Gastroesophageal sphincter (tissue), 4 donors: ENCODE measurements at regions not wholly inside any gene's neighbourhood (a gene's known extent, or its start where the extent isn't known, plus 50 kb on each side); places are given as distances from the start of the nearest gene placed in this dataset.
"Not testable (repeated sequence)": the region's sequence is repeated elsewhere in the genome, so short reads cannot be mapped to it uniquely, and the experiment has no call there.

Source experiments
- ATAC-seq: fragments of 150-250 bp; one replicate; pipeline ENCODE4 v1.9.1; 2016; ENCODE audit warnings: mild to moderate bottlenecking, moderate library complexity
- H3K27ac ChIP-seq, 4 donors: fragments of 200-600 bp; sonication (generic) in 3 of 4; 1 replicate in 3 of 4; 2 replicates in 1 of 4; pipeline ENCODE4 v1.5.1; 2016 to 2019
- H3K27me3 ChIP-seq: fragments of 200-600 bp; sonication (generic); one replicate; pipeline ENCODE4 v1.5.1; 2019
- H3K36me3 ChIP-seq, 2 donors: fragments of 200-600 bp; sonication (generic); one replicate each; pipeline ENCODE4 v1.5.1; 2019; ENCODE audit warnings: control low read depth in 1 of 2
- H3K4me1 ChIP-seq, 3 donors: fragments of 200-600 bp; sonication (generic); 1 replicate in 2 of 3; 2 replicates in 1 of 3; pipeline ENCODE4 v1.5.1; 2016 to 2019; ENCODE audit warnings: control low read depth in 2 of 3
- H3K4me3 ChIP-seq, 2 donors: fragments of 200-600 bp; sonication (generic); one replicate each; pipeline ENCODE4 v1.5.1; 2019; ENCODE audit warnings: mild to moderate bottlenecking in 1 of 2, moderate library complexity in 1 of 2
- H3K9me3 ChIP-seq, 3 donors: fragments of 200-600 bp; sonication (generic); one replicate each; pipeline ENCODE4 v1.5.1; 2017 to 2019; ENCODE audit warnings: control low read depth in 2 of 3
- CTCF ChIP-seq, 4 experiments: fragments of 200-600 bp in 2 of 4; fragments of 450-650 bp in 2 of 4; sonication (generic) in 1 of 4; IDR thresholded peaks; one replicate each; pipeline ENCODE4 v1.5.1; 2017 to 2019; ENCODE audit warnings: antibody characterized with exemption in 4 of 4, mild to moderate bottlenecking in 2 of 4, moderate library complexity in 2 of 4
- EP300 ChIP-seq: sonication (generic); formaldehyde crosslinking; IDR thresholded peaks from one replicate; pipeline ENCODE4 v1.6.1; 2017; ENCODE audit warnings: antibody characterized with exemption, mild to moderate bottlenecking
- POLR2A ChIP-seq, 2 donors: fragments of 450-650 bp; IDR thresholded peaks; one replicate each; pipeline ENCODE4 v1.6.1; 2017; ENCODE audit warnings: antibody characterized with exemption in 2 of 2, mild to moderate bottlenecking in 2 of 2, moderate library complexity in 1 of 2
- POLR2AphosphoS5 ChIP-seq: sonication (generic); formaldehyde crosslinking; IDR thresholded peaks from one replicate; pipeline ENCODE4 v1.6.1; 2017; ENCODE audit warnings: antibody characterized with exemption
- WGBS, 2 donors: methylation state at CpG; one replicate each; pipeline ENCODE4 v1.1.5; 2018; ENCODE audit warnings: low coverage in 1 of 2; 5-methylcytosine and 5-hydroxymethylcytosine counted together

GRCh38 chrX:80508083-80508482 lies 87.8 kb downstream of the TENT5D start:
- not testable (repeated sequence) for H3K9me3 ChIP-seq, H3K36me3 ChIP-seq, H3K27me3 ChIP-seq, H3K4me1 ChIP-seq, ATAC-seq, H3K27ac ChIP-seq, H3K4me3 ChIP-seq
- WGBS, 2 donors, result 73 to 100% methylated on average over 1 to 3 of the region's 3 CpGs

- Histone ChIP-seq H3K9me3 (no peaks in the 10 kb centered on the region), H3K36me3 (no peaks in the 10 kb centered on the region), H3K4me1 (no peaks in the 10 kb centered on the region), H3K27ac (no peak overlapping the region), H3K27me3 (no peaks in the 10 kb centered on the region), H3K4me3 (no peak overlapping the region)
- no peak for TF ChIP-seq EP300
- ATAC-seq, result no peak
- WGBS, 2 donors, result 29 to 59% methylated on average over 5 of the region's 7 CpGs
These were observed 91.9 kb downstream of the TENT5D start for GRCh38 chrX:80511969-80512760.

- TF ChIP-seq EP300 (no peak), POLR2A (IDR thresholded peaks at IDR 0.05) (no peak), CTCF (IDR thresholded peaks at IDR 0.05) (no peak), POLR2AphosphoS5 (no peak)
- no peaks in the 10 kb centered on the region for H3K4me1 ChIP-seq
- no peaks in the 10 kb centered on the region for H3K36me3 ChIP-seq
- WGBS, 2 donors, result no CpG with 5 or more reads among the region's 4 CpGs
- ATAC-seq, result no peak
- H3K27me3 ChIP-seq, result no peaks in the 10 kb centered on the region
- H3K4me3 ChIP-seq, result no peak overlapping the region
- H3K27ac ChIP-seq, result no peak overlapping the region
- no peaks in the 10 kb centered on the region for H3K9me3 ChIP-seq
These were observed 92.7 kb downstream of the TENT5D start for GRCh38 chrX:80512924-80513323.

GRCh38 chrX:80513625-80514024 lies 93.4 kb downstream of the TENT5D start:
- WGBS, 2 donors, result 5 to 28% methylated on average over 2 of the region's 2 CpGs
- H3K4me1 ChIP-seq, result no peaks in the 10 kb centered on the region
- no peaks in the 10 kb centered on the region for H3K27me3 ChIP-seq
- H3K27ac ChIP-seq, result no peak overlapping the region
- H3K4me3 ChIP-seq, result no peak overlapping the region
- no peaks in the 10 kb centered on the region for H3K9me3 ChIP-seq
- no peak for TF ChIP-seq EP300
- no peak for TF ChIP-seq POLR2AphosphoS5
- TF ChIP-seq POLR2A (IDR thresholded peaks at IDR 0.05), result no peak
- TF ChIP-seq CTCF (IDR thresholded peaks at IDR 0.05), result no peak
- H3K36me3 ChIP-seq, result no peaks in the 10 kb centered on the region
- ATAC-seq, result no peak

GRCh38 chrX:80537096-80537495 lies 116.8 kb downstream of the TENT5D start:
- no peak overlapping the region for H3K4me3 ChIP-seq
- H3K27ac ChIP-seq, result no peak overlapping the region
- no peaks in the 10 kb centered on the region for H3K4me1 ChIP-seq
- WGBS, 2 donors, result 0% methylated on average over 1 of the region's 1 CpG; no CpG with 5 or more reads in 1 of the 2 donors
- no peaks in the 10 kb centered on the region for H3K27me3 ChIP-seq
- ATAC-seq, result no peak
- no peaks in the 10 kb centered on the region for H3K9me3 ChIP-seq
- H3K36me3 ChIP-seq, result no peaks in the 10 kb centered on the region
- TF ChIP-seq EP300, result no peak
- no peak for TF ChIP-seq POLR2A (IDR thresholded peaks at IDR 0.05)
- TF ChIP-seq CTCF (IDR thresholded peaks at IDR 0.05), result no peak
- no peak for TF ChIP-seq POLR2AphosphoS5

GRCh38 chrX:80550722-80551121 lies 130.5 kb downstream of the TENT5D start:
- Histone ChIP-seq H3K9me3 (no peaks in the 10 kb centered on the region), H3K36me3 (no peaks in the 10 kb centered on the region), H3K27me3 (no peaks in the 10 kb centered on the region), H3K27ac (no peak overlapping the region), H3K4me3 (no peak overlapping the region), H3K4me1 (no peaks in the 10 kb centered on the region)
- 60 to 79% methylated on average over 3 to 4 of the region's 6 CpGs for WGBS, 2 donors
- no peak for ATAC-seq
- no peak for TF ChIP-seq CTCF (IDR thresholded peaks at IDR 0.05)
